ENCODE measurements at regions not wholly inside any gene's neighbourhood (a gene's known extent, or its start where the extent isn't known, plus 50 kb on each side); places are given as distances from the start of the nearest gene placed in this dataset.

GRCh38 chr9:35552837-35553236 is 52.2 kb upstream of the TESK1 start:
- H3K4me1 ChIP-seq (ENCODE audit: control insufficient read depth in 2 of 2, insufficient read depth in 2 of 2, low read length in 2 of 2), result no peaks in the 10 kb centered on the region
- ChIA-PET POLR2A (no interaction called here), CTCF (interaction anchor here (1.5 to 1.9 kb wide), 3 partner anchors 81 to 653 kb away, joined by 3 to 11 read pairs (median 7); no protein-coding TSS in a partner anchor)
- H3K27ac ChIP-seq (ENCODE audit: low read length in 2 of 2), result no peak overlapping the region
- no peaks in the 10 kb centered on the region for H3K9me3 ChIP-seq (ENCODE audit: control extremely low read depth in 1 of 3, control insufficient read depth in 2 of 3, insufficient read depth in 1 of 3, low read length in 2 of 3)
- H3K36me3 ChIP-seq (replicated peaks in 1 of 2; ENCODE audit: control extremely low read depth in 1 of 2, control insufficient read depth in 1 of 2, extremely low read depth in 1 of 2, insufficient read depth in 2 of 2, low read length in 1 of 2), result no peaks in the 10 kb centered on the region
- no peak overlapping the region for H3K4me2 ChIP-seq (replicated peaks; ENCODE audit: low read depth, low read length, poor library complexity, severe bottlenecking)
- TF ChIP-seq CTCF (IDR thresholded peaks at IDR 0.05), result no peak
- TF ChIP-seq EZH2 (IDR thresholded peaks at IDR 0.05; ENCODE audit: borderline replicate concordance, insufficient read depth, low read depth, low read length, poor library complexity, severe bottlenecking), result no peak
- no peak overlapping the region for H3K27ac Mint-ChIP-seq
- no peaks in the 10 kb centered on the region for H3K27me3 Mint-ChIP-seq
- no peaks in the 10 kb centered on the region for H4K20me1 ChIP-seq (ENCODE audit: control insufficient read depth, insufficient read depth, low read length, poor library complexity, severe bottlenecking)
- ATAC-seq (ENCODE audit: low read depth), result no peak
- H3K4me3 Mint-ChIP-seq, result no peak overlapping the region
- no peak overlapping the region for H3K4me3 ChIP-seq (ENCODE audit: control extremely low read depth in 1 of 5, extremely low read depth in 1 of 5, insufficient read depth in 1 of 5, low read depth in 2 of 5, low read length in 4 of 5)
- no peak overlapping the region for H2AFZ ChIP-seq (ENCODE audit: insufficient read depth, low read depth, low read length, poor library complexity, severe bottlenecking)
- no peak for DNase-seq
- intact Hi-C loops (cut with micrococcal nuclease), result loop anchor here (5.0 to 10.0 kb wide), 2 partner anchors 436 to 648 kb away; partner anchors contain the start of gene ATOSB
- H3K9me3 Mint-ChIP-seq (ENCODE audit: insufficient read depth), result no peaks in the 10 kb centered on the region
- H3K4me1 Mint-ChIP-seq, result no peaks in the 10 kb centered on the region
- WGBS (ENCODE audit: insufficient coverage), result 92% methylated on average over 3 of the region's 3 CpGs
- H3K27me3 ChIP-seq (replicated peaks in 1 of 4; ENCODE audit: control extremely low read depth in 1 of 4, control insufficient read depth in 3 of 4, insufficient read depth in 4 of 4, low read length in 3 of 4), result no peaks in the 10 kb centered on the region
- H3K9ac ChIP-seq (ENCODE audit: low read length), result no peak overlapping the region
- no peaks in the 10 kb centered on the region for H3K79me2 ChIP-seq (ENCODE audit: control insufficient read depth, insufficient read depth, low read length)

GRCh38 chr9:35553670-35554543 is 51.2 kb upstream of the TESK1 start:
- Mint-ChIP-seq H3K9me3 (ENCODE audit: insufficient read depth) (no peaks in the 10 kb centered on the region), H3K27me3 (no peaks in the 10 kb centered on the region), H3K4me1 (peaks cover 1% of the 10 kb centered on the region), H3K27ac (no peak overlapping the region), H3K4me3 (no peak overlapping the region)
- Histone ChIP-seq H3K27me3 (replicated peaks in 1 of 4; ENCODE audit: control extremely low read depth in 1 of 4, control insufficient read depth in 3 of 4, insufficient read depth in 4 of 4, low read length in 3 of 4) (no peaks in the 10 kb centered on the region), H3K9me3 (ENCODE audit: control extremely low read depth in 1 of 3, control insufficient read depth in 2 of 3, insufficient read depth in 1 of 3, low read length in 2 of 3) (no peaks in the 10 kb centered on the region), H3K4me1 (ENCODE audit: control insufficient read depth in 2 of 2, insufficient read depth in 2 of 2, low read length in 2 of 2) (peaks cover under 1 to 1% of the 10 kb centered on the region in 2 donors), H3K27ac (ENCODE audit: low read length in 2 of 2) (no peak overlapping the region), H3K4me2 (replicated peaks; ENCODE audit: low read depth, low read length, poor library complexity, severe bottlenecking) (no peak overlapping the region), H3K79me2 (ENCODE audit: control insufficient read depth, insufficient read depth, low read length) (no peaks in the 10 kb centered on the region), H3K36me3 (replicated peaks in 1 of 2; ENCODE audit: control extremely low read depth in 1 of 2, control insufficient read depth in 1 of 2, extremely low read depth in 1 of 2, insufficient read depth in 2 of 2, low read length in 1 of 2) (no peaks in the 10 kb centered on the region), H4K20me1 (ENCODE audit: control insufficient read depth, insufficient read depth, low read length, poor library complexity, severe bottlenecking) (no peaks in the 10 kb centered on the region), H2AFZ (ENCODE audit: insufficient read depth, low read depth, low read length, poor library complexity, severe bottlenecking) (no peak overlapping the region), H3K9ac (ENCODE audit: low read length) (no peak overlapping the region), H3K4me3 (ENCODE audit: control extremely low read depth in 1 of 5, extremely low read depth in 1 of 5, insufficient read depth in 1 of 5, low read depth in 2 of 5, low read length in 4 of 5) (no peak overlapping the region)
- CTCF ChIA-PET, result interaction anchor here (0.7 to 1.9 kb wide), 7 partner anchors 8 to 654 kb away, joined by 3 to 11 read pairs (median 3); partner anchors contain the start of gene STOML2
- DNase-seq (peak; percentile 37), ATAC-seq (ENCODE audit: low read depth) (peak; percentile 36)
- POLR2A ChIA-PET, result no interaction called here
- TF ChIP-seq CTCF (IDR thresholded peaks at IDR 0.05) (peak; percentile 60), EZH2 (IDR thresholded peaks at IDR 0.05; ENCODE audit: borderline replicate concordance, insufficient read depth, low read depth, low read length, poor library complexity, severe bottlenecking) (no peak)
- intact Hi-C loops (cut with micrococcal nuclease), result loop anchor here (5.0 to 10.0 kb wide), 2 partner anchors 437 to 649 kb away; partner anchors contain the start of gene ATOSB
- 31% methylated on average over 12 of the region's 12 CpGs for whole genome bisulfite sequencing (ENCODE audit: insufficient coverage)
